ENCODE measurements at regions not wholly inside any gene's neighbourhood (a gene's known extent, or its start where the extent isn't known, plus 50 kb on each side); places are given as distances from the start of the nearest gene placed in this dataset.

DNA sequence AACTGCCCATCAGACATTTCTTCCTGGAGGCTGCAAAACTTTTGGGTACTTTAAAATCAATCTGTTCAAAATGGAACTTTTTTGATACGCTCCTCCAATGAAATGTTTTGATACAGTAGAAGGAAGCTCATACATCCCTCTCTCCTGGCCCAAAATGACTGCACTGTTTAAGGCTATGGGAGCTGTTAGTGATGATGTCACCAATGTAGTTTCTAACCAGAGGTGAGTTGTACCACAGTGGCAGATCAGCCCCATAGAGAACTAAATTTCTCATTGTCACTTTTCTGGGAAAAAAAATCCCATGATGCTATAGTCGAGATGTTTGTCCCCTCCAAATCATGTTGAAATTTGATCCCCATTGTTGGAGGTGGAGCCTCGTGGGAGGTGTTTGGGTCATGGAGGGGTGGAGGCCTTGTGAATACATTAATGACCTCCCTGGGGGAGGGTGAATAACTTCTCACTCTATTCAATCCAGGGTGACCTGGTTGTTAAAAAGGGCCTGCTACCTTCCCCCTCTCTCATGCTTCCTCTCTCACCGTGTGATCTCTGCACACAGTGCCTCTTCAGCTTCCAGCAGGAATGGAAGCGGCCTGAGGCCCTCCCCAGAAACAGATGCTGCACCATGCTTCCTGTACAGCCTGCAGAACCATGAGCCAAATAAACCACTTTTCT is 117.4 kb upstream of the NPAS2 start:
- 63 to 64% methylated on average over 5 of the region's 5 CpGs for WGBS, 2 donors

DNA sequence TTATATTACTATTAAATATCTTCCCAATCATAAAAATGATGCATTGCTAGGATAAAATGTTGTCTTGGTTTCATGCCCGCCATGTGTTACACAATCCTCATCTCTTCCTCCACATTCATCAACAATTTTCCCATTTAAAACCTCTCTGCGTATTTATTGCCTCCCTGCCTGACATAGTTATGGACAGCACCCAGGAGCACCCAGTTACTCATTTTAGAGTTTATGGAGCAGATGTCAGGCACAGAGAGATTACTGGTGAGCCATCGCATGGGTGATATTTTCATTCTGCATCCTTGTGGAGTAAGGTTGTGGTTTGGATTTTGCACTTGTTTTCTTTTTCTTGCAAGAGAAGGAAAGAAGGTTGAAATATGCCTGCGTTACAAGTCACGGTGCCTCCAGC is 116.7 kb upstream of the NPAS2 start:
- no peak for DNase-seq (ENCODE audit: low spot score in 2 of 2)
- Histone ChIP-seq H3K36me3 (no peaks in the 10 kb centered on the region), H3K9me3 (peaks cover 0 to 13% (median 0%) of the 10 kb centered on the region in 4 donors), H3K27me3 (no peaks in the 10 kb centered on the region), H3K4me1 (no peaks in the 10 kb centered on the region), H3K4me3 (no peak overlapping the region), H3K27ac (no peak overlapping the region)
- TF ChIP-seq POLR2A (IDR thresholded peaks at IDR 0.05) (no peak), EP300 (IDR thresholded peaks at IDR 0.05) (no peak)
- TF ChIP-seq, protein P1, sequence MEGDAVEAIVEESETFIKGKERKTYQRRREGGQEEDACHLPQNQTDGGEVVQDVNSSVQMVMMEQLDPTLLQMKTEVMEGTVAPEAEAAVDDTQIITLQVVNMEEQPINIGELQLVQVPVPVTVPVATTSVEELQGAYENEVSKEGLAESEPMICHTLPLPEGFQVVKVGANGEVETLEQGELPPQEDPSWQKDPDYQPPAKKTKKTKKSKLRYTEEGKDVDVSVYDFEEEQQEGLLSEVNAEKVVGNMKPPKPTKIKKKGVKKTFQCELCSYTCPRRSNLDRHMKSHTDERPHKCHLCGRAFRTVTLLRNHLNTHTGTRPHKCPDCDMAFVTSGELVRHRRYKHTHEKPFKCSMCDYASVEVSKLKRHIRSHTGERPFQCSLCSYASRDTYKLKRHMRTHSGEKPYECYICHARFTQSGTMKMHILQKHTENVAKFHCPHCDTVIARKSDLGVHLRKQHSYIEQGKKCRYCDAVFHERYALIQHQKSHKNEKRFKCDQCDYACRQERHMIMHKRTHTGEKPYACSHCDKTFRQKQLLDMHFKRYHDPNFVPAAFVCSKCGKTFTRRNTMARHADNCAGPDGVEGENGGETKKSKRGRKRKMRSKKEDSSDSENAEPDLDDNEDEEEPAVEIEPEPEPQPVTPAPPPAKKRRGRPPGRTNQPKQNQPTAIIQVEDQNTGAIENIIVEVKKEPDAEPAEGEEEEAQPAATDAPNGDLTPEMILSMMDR (IDR thresholded peaks at IDR 0.05), result no peak
- WGBS, 2 donors, result 82 to 87% methylated on average over 5 of the region's 5 CpGs

More for the DNA sequence above, 117.4 kb upstream of the NPAS2 start:
- H3K9me3 ChIP-seq, result peaks cover 0 to 18% (median under 1%) of the 10 kb centered on the region in 4 donors
- no peaks in the 10 kb centered on the region for H3K4me1 ChIP-seq
- no peaks in the 10 kb centered on the region for H3K36me3 ChIP-seq
- TF ChIP-seq EP300 (IDR thresholded peaks at IDR 0.05) (no peak), POLR2A (IDR thresholded peaks at IDR 0.05) (no peak)
- TF ChIP-seq, protein P1 (IDR thresholded peaks at IDR 0.05), result no peak
- H3K4me3 ChIP-seq, result no peak overlapping the region
- H3K27ac ChIP-seq, result no peak overlapping the region
- DNase-seq (ENCODE audit: low spot score in 2 of 2), result no peak
- no peaks in the 10 kb centered on the region for H3K27me3 ChIP-seq

DNA sequence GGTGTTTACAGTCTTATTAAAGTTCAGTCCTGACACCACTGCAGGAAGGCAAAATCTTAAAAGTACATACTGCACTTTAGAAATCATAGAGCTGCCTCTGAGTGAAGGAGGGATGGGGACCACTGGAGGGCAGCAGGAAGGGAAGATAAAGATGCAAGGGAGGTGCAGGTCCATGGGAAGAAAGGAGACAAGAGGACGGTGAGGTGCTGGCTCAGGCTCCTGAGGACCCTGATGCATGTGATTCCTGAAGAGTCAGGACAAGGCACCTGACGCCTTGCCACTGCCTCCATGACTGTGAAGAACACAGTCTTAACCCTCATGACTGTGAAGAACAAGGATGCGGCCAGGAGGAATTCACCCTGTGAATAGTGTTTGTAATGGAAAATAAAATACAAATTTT is 116.2 kb upstream of the NPAS2 start:
- Histone ChIP-seq H3K9me3 (peaks cover 0 to 13% (median 0%) of the 10 kb centered on the region in 4 donors), H3K36me3 (no peaks in the 10 kb centered on the region), H3K27me3 (no peaks in the 10 kb centered on the region), H3K27ac (no peak overlapping the region), H3K4me3 (no peak overlapping the region), H3K4me1 (no peaks in the 10 kb centered on the region)
- no peak for DNase-seq (ENCODE audit: low spot score in 2 of 2)
- TF ChIP-seq, protein P1 (IDR thresholded peaks at IDR 0.05), result no peak
- TF ChIP-seq POLR2A (IDR thresholded peaks at IDR 0.05) (no peak), EP300 (IDR thresholded peaks at IDR 0.05) (no peak)
- 77 to 80% methylated on average over 3 of the region's 3 CpGs for WGBS, 2 donors

DNA sequence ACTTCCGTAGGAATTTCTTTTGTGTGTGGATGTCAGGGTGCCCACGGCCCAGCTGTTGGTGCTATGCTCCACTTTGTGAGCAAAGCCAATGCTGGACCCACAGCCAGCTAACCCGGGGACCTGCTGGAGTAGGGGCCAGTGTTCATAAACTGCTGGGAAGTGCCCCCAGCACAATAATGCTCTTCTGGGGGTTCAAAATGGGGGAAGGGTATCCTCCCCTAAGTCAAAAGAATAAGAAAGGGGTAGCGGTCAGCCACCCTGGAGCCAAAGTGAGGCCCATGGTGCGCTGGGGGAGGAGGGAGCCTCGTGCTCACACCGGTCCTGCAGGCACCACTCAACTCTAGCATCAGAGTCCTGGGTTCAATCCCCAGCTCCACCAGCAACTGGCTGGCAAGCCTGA is 115.8 kb upstream of the NPAS2 start:
- Histone ChIP-seq H3K4me3 (no peak overlapping the region), H3K4me1 (no peaks in the 10 kb centered on the region), H3K36me3 (no peaks in the 10 kb centered on the region), H3K9me3 (peaks cover 0 to 12% (median 0%) of the 10 kb centered on the region in 4 donors), H3K27ac (no peak overlapping the region), H3K27me3 (no peaks in the 10 kb centered on the region)
- 84 to 91% methylated on average over 7 of the region's 7 CpGs for whole genome bisulfite sequencing, 2 donors
- TF ChIP-seq, protein P1 (IDR thresholded peaks at IDR 0.05), result no peak
- TF ChIP-seq EP300 (IDR thresholded peaks at IDR 0.05), result no peak
- no peak for TF ChIP-seq POLR2A (IDR thresholded peaks at IDR 0.05)
- DNase-seq (ENCODE audit: low spot score in 2 of 2), result no peak

DNA sequence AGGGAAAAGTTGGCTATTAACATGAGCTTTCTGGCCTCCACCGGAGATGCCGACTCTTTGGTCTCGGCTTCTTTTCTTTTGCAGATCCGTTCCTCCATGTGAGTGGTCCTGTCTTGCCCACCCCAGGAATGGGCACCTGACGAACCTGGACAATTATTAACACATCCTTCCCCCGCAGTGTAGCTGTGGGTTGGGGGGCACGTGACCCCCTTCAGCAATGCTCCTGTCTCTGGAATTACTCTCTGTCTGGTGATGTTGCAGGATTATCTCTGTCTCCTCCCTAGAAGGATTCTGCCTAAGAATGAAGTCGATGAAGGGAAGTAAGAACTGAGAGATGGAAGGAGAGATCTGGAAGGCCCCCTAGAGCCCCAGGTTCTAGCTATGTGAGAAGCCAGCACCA is 115.2 kb upstream of the NPAS2 start:
- Histone ChIP-seq H3K27ac (no peak overlapping the region), H3K9me3 (peaks cover 0 to 7% (median 0%) of the 10 kb centered on the region in 4 donors), H3K36me3 (no peaks in the 10 kb centered on the region), H3K4me3 (no peak overlapping the region), H3K4me1 (no peaks in the 10 kb centered on the region), H3K27me3 (no peaks in the 10 kb centered on the region)
- 90 to 91% methylated on average over 8 of the region's 8 CpGs for WGBS, 2 donors
- no peak for DNase-seq (ENCODE audit: low spot score in 2 of 2)
- TF ChIP-seq, protein P1 (IDR thresholded peaks at IDR 0.05), result no peak
- TF ChIP-seq POLR2A (IDR thresholded peaks at IDR 0.05), result no peak
- no peak for TF ChIP-seq EP300 (IDR thresholded peaks at IDR 0.05)

Measured in tibial nerve (tissue), 4 donors.